IMR-90 (cell line): ENCODE measurements at regions not wholly inside any gene's neighbourhood (a gene's known extent, or its start where the extent isn't known, plus 50 kb on each side); places are given as distances from the start of the nearest gene placed in this dataset.

Experiments used
- FOS ChIP-seq: fragments of 150-350 bp; IDR thresholded peaks from 2 replicates; pipeline ENCODE4 v1.6.1; 2016; ENCODE audit warnings: low read depth, low read length
- POLR2A ChIP-seq: IDR thresholded peaks from 2 replicates; pipeline ENCODE4 v1.6.1; 2012; ENCODE audit warnings: mild to moderate bottlenecking, low read depth, low read length
- RCOR1 ChIP-seq: IDR thresholded peaks from 2 replicates; pipeline ENCODE4 v1.6.1; 2012; ENCODE audit warnings: mild to moderate bottlenecking, low read length, improper control_type of control experiment; ENCODE audit not compliant: insufficient replicate concordance
- SMC3 ChIP-seq: fragments of 150-350 bp; IDR thresholded peaks from 2 replicates; pipeline ENCODE4 v1.6.1; 2016; ENCODE audit warnings: low read depth, mild to moderate bottlenecking, antibody characterized with exemption, low read length, moderate library complexity
- TF ChIP-seq, protein P1 (sequence below): conservative IDR thresholded peaks from 2 replicates; pipeline ENCODE4 v1.5.1; 2012; ENCODE audit warnings: mild to moderate bottlenecking, low read depth, low read length, improper control_type of control experiment

- TF ChIP-seq, protein P1, sequence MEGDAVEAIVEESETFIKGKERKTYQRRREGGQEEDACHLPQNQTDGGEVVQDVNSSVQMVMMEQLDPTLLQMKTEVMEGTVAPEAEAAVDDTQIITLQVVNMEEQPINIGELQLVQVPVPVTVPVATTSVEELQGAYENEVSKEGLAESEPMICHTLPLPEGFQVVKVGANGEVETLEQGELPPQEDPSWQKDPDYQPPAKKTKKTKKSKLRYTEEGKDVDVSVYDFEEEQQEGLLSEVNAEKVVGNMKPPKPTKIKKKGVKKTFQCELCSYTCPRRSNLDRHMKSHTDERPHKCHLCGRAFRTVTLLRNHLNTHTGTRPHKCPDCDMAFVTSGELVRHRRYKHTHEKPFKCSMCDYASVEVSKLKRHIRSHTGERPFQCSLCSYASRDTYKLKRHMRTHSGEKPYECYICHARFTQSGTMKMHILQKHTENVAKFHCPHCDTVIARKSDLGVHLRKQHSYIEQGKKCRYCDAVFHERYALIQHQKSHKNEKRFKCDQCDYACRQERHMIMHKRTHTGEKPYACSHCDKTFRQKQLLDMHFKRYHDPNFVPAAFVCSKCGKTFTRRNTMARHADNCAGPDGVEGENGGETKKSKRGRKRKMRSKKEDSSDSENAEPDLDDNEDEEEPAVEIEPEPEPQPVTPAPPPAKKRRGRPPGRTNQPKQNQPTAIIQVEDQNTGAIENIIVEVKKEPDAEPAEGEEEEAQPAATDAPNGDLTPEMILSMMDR: no peak
- TF ChIP-seq POLR2A (no peak), SMC3 (no peak), RCOR1 (no peak), FOS (no peak)
These were observed 130.8 kb upstream of the SERPINE2 start for GRCh38 chr2:224169847-224170246.
